ENCODE measurements at regions not wholly inside any gene's neighbourhood (a gene's known extent, or its start where the extent isn't known, plus 50 kb on each side); places are given as distances from the start of the nearest gene placed in this dataset.
"Not testable (repeated sequence)": the region's sequence is repeated elsewhere in the genome, so short reads cannot be mapped to it uniquely, and the experiment has no call there.

- POLR2A ChIA-PET; CTCF ChIA-PET; H3K27me3 ChIP-seq (replicated peaks in 2 of 5; ENCODE audit: control insufficient read depth in 4 of 5, insufficient read depth in 5 of 5, low read length in 4 of 5); DNase-seq; H3K4me3 ChIP-seq (ENCODE audit: control insufficient read depth in 1 of 7, extremely low read depth in 1 of 7, insufficient read depth in 4 of 7, low read depth in 2 of 7, low read length in 6 of 7); H3K27ac ChIP-seq (ENCODE audit: insufficient read depth in 1 of 2, low read depth in 1 of 2, low read length in 2 of 2, poor library complexity in 1 of 2, severe bottlenecking in 2 of 2); H3K4me1 ChIP-seq (ENCODE audit: control extremely low read depth in 1 of 4, control insufficient read depth in 4 of 4, insufficient read depth in 4 of 4, low read length in 3 of 4); H3K36me3 ChIP-seq (ENCODE audit: control insufficient read depth in 4 of 4, insufficient read depth in 4 of 4, low read length in 3 of 4): not testable (repeated sequence)
- 94% methylated on average over 11 of the region's 14 CpGs for WGBS (ENCODE audit: insufficient coverage)
- peaks cover 0 to 45% (median 15%) of the 10 kb centered on the region in 5 experiments for H3K9me3 ChIP-seq (ENCODE audit: control extremely low read depth in 1 of 5, control insufficient read depth in 4 of 5, insufficient read depth in 2 of 5, low read depth in 1 of 5, low read length in 4 of 5)
Measured at GRCh38 chr21:10414121-10414924, 107.1 kb upstream of the TPTE start.

GRCh38 chr21:10414925-10415254, 106.5 kb upstream of the TPTE start:
- CTCF ChIA-PET; POLR2A ChIA-PET; H3K36me3 ChIP-seq (ENCODE audit: control insufficient read depth in 4 of 4, insufficient read depth in 4 of 4, low read length in 3 of 4); H3K27ac ChIP-seq (ENCODE audit: insufficient read depth in 1 of 2, low read depth in 1 of 2, low read length in 2 of 2, poor library complexity in 1 of 2, severe bottlenecking in 2 of 2); H3K4me1 ChIP-seq (ENCODE audit: control extremely low read depth in 1 of 4, control insufficient read depth in 4 of 4, insufficient read depth in 4 of 4, low read length in 3 of 4); DNase-seq; H3K4me3 ChIP-seq (ENCODE audit: control insufficient read depth in 1 of 7, extremely low read depth in 1 of 7, insufficient read depth in 4 of 7, low read depth in 2 of 7, low read length in 6 of 7); H3K27me3 ChIP-seq (replicated peaks in 2 of 5; ENCODE audit: control insufficient read depth in 4 of 5, insufficient read depth in 5 of 5, low read length in 4 of 5): not testable (repeated sequence)
- peaks cover 0 to 46% (median 15%) of the 10 kb centered on the region in 5 experiments for H3K9me3 ChIP-seq (ENCODE audit: control extremely low read depth in 1 of 5, control insufficient read depth in 4 of 5, insufficient read depth in 2 of 5, low read depth in 1 of 5, low read length in 4 of 5)
- no CpG with 5 or more reads among the region's 4 CpGs for WGBS (ENCODE audit: insufficient coverage)

- H3K27ac ChIP-seq (ENCODE audit: insufficient read depth in 1 of 2, low read depth in 1 of 2, low read length in 2 of 2, poor library complexity in 1 of 2, severe bottlenecking in 2 of 2); H3K4me3 ChIP-seq (ENCODE audit: control insufficient read depth in 1 of 7, extremely low read depth in 1 of 7, insufficient read depth in 4 of 7, low read depth in 2 of 7, low read length in 6 of 7); H3K4me1 ChIP-seq (ENCODE audit: control extremely low read depth in 1 of 4, control insufficient read depth in 4 of 4, insufficient read depth in 4 of 4, low read length in 3 of 4); H3K36me3 ChIP-seq (ENCODE audit: control insufficient read depth in 4 of 4, insufficient read depth in 4 of 4, low read length in 3 of 4); CTCF ChIA-PET; POLR2A ChIA-PET; H3K27me3 ChIP-seq (replicated peaks in 2 of 5; ENCODE audit: control insufficient read depth in 4 of 5, insufficient read depth in 5 of 5, low read length in 4 of 5); DNase-seq: not testable (repeated sequence)
- WGBS (ENCODE audit: insufficient coverage): 66% methylated on average over 7 of the region's 7 CpGs
- peaks cover 0 to 46% (median 16%) of the 10 kb centered on the region in 5 experiments for H3K9me3 ChIP-seq (ENCODE audit: control extremely low read depth in 1 of 5, control insufficient read depth in 4 of 5, insufficient read depth in 2 of 5, low read depth in 1 of 5, low read length in 4 of 5)
Measured at GRCh38 chr21:10415456-10415855, 105.9 kb upstream of the TPTE start.

- H3K4me3 ChIP-seq (ENCODE audit: control insufficient read depth in 1 of 7, extremely low read depth in 1 of 7, insufficient read depth in 4 of 7, low read depth in 2 of 7, low read length in 6 of 7); H3K36me3 ChIP-seq (ENCODE audit: control insufficient read depth in 4 of 4, insufficient read depth in 4 of 4, low read length in 3 of 4); H3K27me3 ChIP-seq (replicated peaks in 2 of 5; ENCODE audit: control insufficient read depth in 4 of 5, insufficient read depth in 5 of 5, low read length in 4 of 5); H3K4me1 ChIP-seq (ENCODE audit: control extremely low read depth in 1 of 4, control insufficient read depth in 4 of 4, insufficient read depth in 4 of 4, low read length in 3 of 4); POLR2A ChIA-PET; DNase-seq; H3K27ac ChIP-seq (ENCODE audit: insufficient read depth in 1 of 2, low read depth in 1 of 2, low read length in 2 of 2, poor library complexity in 1 of 2, severe bottlenecking in 2 of 2); CTCF ChIA-PET: not testable (repeated sequence)
- peaks cover 0 to 48% (median 17%) of the 10 kb centered on the region in 5 experiments for H3K9me3 ChIP-seq (ENCODE audit: control extremely low read depth in 1 of 5, control insufficient read depth in 4 of 5, insufficient read depth in 2 of 5, low read depth in 1 of 5, low read length in 4 of 5)
- 53% methylated on average over 6 of the region's 6 CpGs for WGBS (ENCODE audit: insufficient coverage)
Measured at GRCh38 chr21:10415859-10416258, 105.5 kb upstream of the TPTE start.

GRCh38 chr21:10416691-10417447, 104.5 kb upstream of the TPTE start:
- 65% methylated on average over 3 of the region's 4 CpGs for WGBS (ENCODE audit: insufficient coverage)
- CTCF ChIA-PET; H3K4me1 ChIP-seq (ENCODE audit: control extremely low read depth in 1 of 4, control insufficient read depth in 4 of 4, insufficient read depth in 4 of 4, low read length in 3 of 4); H3K27ac ChIP-seq (ENCODE audit: insufficient read depth in 1 of 2, low read depth in 1 of 2, low read length in 2 of 2, poor library complexity in 1 of 2, severe bottlenecking in 2 of 2); DNase-seq; H3K4me3 ChIP-seq (ENCODE audit: control insufficient read depth in 1 of 7, extremely low read depth in 1 of 7, insufficient read depth in 4 of 7, low read depth in 2 of 7, low read length in 6 of 7); H3K36me3 ChIP-seq (ENCODE audit: control insufficient read depth in 4 of 4, insufficient read depth in 4 of 4, low read length in 3 of 4); H3K27me3 ChIP-seq (replicated peaks in 2 of 5; ENCODE audit: control insufficient read depth in 4 of 5, insufficient read depth in 5 of 5, low read length in 4 of 5); POLR2A ChIA-PET: not testable (repeated sequence)
- peaks cover 0 to 53% (median 19%) of the 10 kb centered on the region in 5 experiments for H3K9me3 ChIP-seq (ENCODE audit: control extremely low read depth in 1 of 5, control insufficient read depth in 4 of 5, insufficient read depth in 2 of 5, low read depth in 1 of 5, low read length in 4 of 5)

- DNase-seq; H3K4me3 ChIP-seq (ENCODE audit: control insufficient read depth in 1 of 7, extremely low read depth in 1 of 7, insufficient read depth in 4 of 7, low read depth in 2 of 7, low read length in 6 of 7); H3K27ac ChIP-seq (ENCODE audit: insufficient read depth in 1 of 2, low read depth in 1 of 2, low read length in 2 of 2, poor library complexity in 1 of 2, severe bottlenecking in 2 of 2); CTCF ChIA-PET; H3K36me3 ChIP-seq (ENCODE audit: control insufficient read depth in 4 of 4, insufficient read depth in 4 of 4, low read length in 3 of 4); H3K4me1 ChIP-seq (ENCODE audit: control extremely low read depth in 1 of 4, control insufficient read depth in 4 of 4, insufficient read depth in 4 of 4, low read length in 3 of 4); H3K27me3 ChIP-seq (replicated peaks in 2 of 5; ENCODE audit: control insufficient read depth in 4 of 5, insufficient read depth in 5 of 5, low read length in 4 of 5); POLR2A ChIA-PET: not testable (repeated sequence)
- peaks cover 0 to 55% (median 22%) of the 10 kb centered on the region in 5 experiments for H3K9me3 ChIP-seq (ENCODE audit: control extremely low read depth in 1 of 5, control insufficient read depth in 4 of 5, insufficient read depth in 2 of 5, low read depth in 1 of 5, low read length in 4 of 5)
- WGBS (ENCODE audit: insufficient coverage): 79% methylated on average over 12 of the region's 12 CpGs
Measured at GRCh38 chr21:10417551-10418002, 103.8 kb upstream of the TPTE start.

All from common myeloid progenitor, CD34-positive (primary cell).